Heart left ventricle (tissue), 13 donors: ENCODE measurements at regions not wholly inside any gene's neighbourhood (a gene's known extent, or its start where the extent isn't known, plus 50 kb on each side); places are given as distances from the start of the nearest gene placed in this dataset.

Source experiments
- CTCF ChIP-seq, 12 donors: fragments of 200-600 bp; sonication (generic) in 4 of 12; IDR thresholded peaks; one replicate each; pipeline versions ENCODE4 v1.5.0 to v1.8.0; 2018 to 2022; ENCODE audit warnings: antibody characterized with exemption in 12 of 12, mild to moderate bottlenecking in 5 of 12
- POLR2A ChIP-seq, 2 donors: fragments of 450-650 bp; IDR thresholded peaks; one replicate each; pipeline ENCODE4 v1.6.1; 2017; ENCODE audit warnings: antibody characterized with exemption in 2 of 2, mild to moderate bottlenecking in 2 of 2, moderate library complexity in 2 of 2
- donor health status: ischemic (EF 13 %, LVEDD 7.1; RV severe dilation, severe dysfunction).
- donor health status: DM: no; HTN: yes; CAD: no.
- donor health status: DM: no; HTN: no; CAD: no.
- donor health status: ischemic (EF 25% LVEDD 6.9; RV normal size, moderate dysfunction).
- donor health status: ischemic (EF 25% LVEDD 5.7; RV mildly dilated, moderate dysfunction).
- donor health status: ischemic (EF 35%, LVEDD 5.7; RV mildly dilated, moderate dysfunction).
- donor health status: nonischemic (EF 11% LVEDD 7.7; RV severe dilation, severe dysfunction).
- donor health status: DM: yes; HTN: yes; CAD: no.
- donor health status: PGD.
- donor health status: ischemic (EF 29% LVEDD 5.4; RV normal size, mild dysfunction).
- donor health status: nonischemic (EF 23%, LVEDD 6.1; RV moderate dilation, normal function).

GRCh38 chr7:156178857-156179256 is 366.6 kb upstream of the SHH start:
- TF ChIP-seq CTCF (IDR thresholded peaks at IDR 0.05) (no peak), POLR2A (IDR thresholded peaks at IDR 0.05) (no peak)
